Breast epithelium (tissue), 4 donors: ENCODE measurements at regions not wholly inside any gene's neighbourhood (a gene's known extent, or its start where the extent isn't known, plus 50 kb on each side); places are given as distances from the start of the nearest gene placed in this dataset.

ENCODE experiments used
- DNase-seq, 2 donors: peaks; one replicate each; pipeline ENCODE4 v3.0.0-alpha.2; 2019; ENCODE audit warnings: low spot score in 2 of 2
- H3K27ac ChIP-seq, 2 donors: fragments of 200-600 bp; sonication (generic) in 1 of 2; one replicate each; pipeline ENCODE4 v1.5.1; 2016 to 2019; ENCODE audit warnings: mild to moderate bottlenecking in 1 of 2
- H3K27me3 ChIP-seq, 2 donors: fragments of 200-600 bp; sonication (generic) in 1 of 2; one replicate each; pipeline versions ENCODE4 v1.5.1 to v1.6.0; 2017 to 2019; ENCODE audit warnings: control low read depth in 1 of 2, mild to moderate bottlenecking in 1 of 2
- H3K36me3 ChIP-seq: fragments of 200-600 bp; one replicate; pipeline ENCODE4 v1.5.1; 2019
- H3K4me1 ChIP-seq, 2 donors: fragments of 200-600 bp; sonication (generic); one replicate each; pipeline ENCODE4 v1.5.1; 2016 to 2019; ENCODE audit warnings: control low read depth in 1 of 2
- H3K4me3 ChIP-seq, 3 donors: fragments of 200-600 bp; sonication (generic); 1 replicate in 2 of 3; 2 replicates in 1 of 3; pipeline ENCODE4 v1.5.1; 2016 to 2019; ENCODE audit warnings: mild to moderate bottlenecking in 3 of 3, moderate library complexity in 2 of 3
- H3K9me3 ChIP-seq, 2 donors: fragments of 200-600 bp; sonication (generic) in 1 of 2; one replicate each; pipeline ENCODE4 v1.5.1; 2016 to 2019; ENCODE audit warnings: control low read depth in 1 of 2
- CTCF ChIP-seq, 3 donors: fragments of 450-650 bp; IDR thresholded peaks; one replicate each; pipeline ENCODE4 v1.5.1; 2016 to 2017; ENCODE audit warnings: antibody characterized with exemption in 3 of 3, mild to moderate bottlenecking in 3 of 3, moderate library complexity in 3 of 3
- POLR2A ChIP-seq: fragments of 450-650 bp; IDR thresholded peaks from one replicate; pipeline ENCODE4 v1.6.1; 2016; ENCODE audit warnings: antibody characterized with exemption, mild to moderate bottlenecking, moderate library complexity
- POLR2AphosphoS5 ChIP-seq, 3 donors: sonication (generic); formaldehyde crosslinking; IDR thresholded peaks; one replicate each; pipeline ENCODE4 v1.6.1; 2017; ENCODE audit warnings: antibody characterized with exemption in 3 of 3
- intact Hi-C: fragments of 100-400 bp; cut with DNase I; formaldehyde crosslinking; loops from one replicate; pipeline ENCODE4 v1.15.1; 2023; ENCODE audit warnings: low total_unique reads

- Histone ChIP-seq H3K9me3 (no peaks in the 10 kb centered on the region), H3K4me3 (no peak overlapping the region), H3K4me1 (no peaks in the 10 kb centered on the region), H3K27ac (no peak overlapping the region), H3K27me3 (no peaks in the 10 kb centered on the region), H3K36me3 (no peaks in the 10 kb centered on the region)
- no peak for DNase-seq
- intact Hi-C loops = no loop called here
- TF ChIP-seq POLR2A = no peak
- TF ChIP-seq POLR2AphosphoS5 (IDR thresholded peaks at IDR 0.05) = no peak
- TF ChIP-seq CTCF (IDR thresholded peaks at IDR 0.05) = no peak
Measured at GRCh38 chr7:124376111-124376510, 343.2 kb upstream of the TMEM229A start.

GRCh38 chr7:124375391-124375790 lies 342.5 kb upstream of the TMEM229A start:
- DNase-seq = no peak
- intact Hi-C loops = no loop called here
- no peak for TF ChIP-seq CTCF (IDR thresholded peaks at IDR 0.05)
- TF ChIP-seq POLR2AphosphoS5 (IDR thresholded peaks at IDR 0.05) = no peak
- TF ChIP-seq POLR2A = no peak
- Histone ChIP-seq H3K36me3 (no peaks in the 10 kb centered on the region), H3K4me1 (no peaks in the 10 kb centered on the region), H3K9me3 (no peaks in the 10 kb centered on the region), H3K27me3 (no peaks in the 10 kb centered on the region), H3K27ac (no peak overlapping the region), H3K4me3 (no peak overlapping the region)

DNA sequence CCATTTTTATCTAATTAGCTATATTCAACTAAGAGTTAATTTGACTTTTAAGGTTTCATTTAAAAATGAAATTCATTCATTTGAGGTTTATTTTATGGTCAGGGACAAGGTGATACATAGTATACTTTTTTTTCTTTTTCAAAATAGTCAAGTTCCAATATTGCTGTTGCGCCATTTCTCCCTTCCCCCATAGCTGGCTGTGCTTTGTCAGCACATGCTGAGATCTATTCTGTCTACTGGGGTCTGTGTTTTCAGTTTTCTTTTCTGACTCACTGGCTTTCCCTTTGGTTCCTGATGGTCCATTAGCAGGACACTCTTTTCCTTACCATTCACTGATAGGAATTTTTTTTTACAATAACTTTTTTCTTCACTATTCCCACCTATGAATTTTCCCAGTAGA lies 336.4 kb upstream of the TMEM229A start:
- Histone ChIP-seq H3K4me3 (no peak overlapping the region), H3K27ac (no peak overlapping the region), H3K27me3 (no peaks in the 10 kb centered on the region), H3K9me3 (peaks cover 0 to 7% of the 10 kb centered on the region in 2 donors), H3K4me1 (no peaks in the 10 kb centered on the region), H3K36me3 (no peaks in the 10 kb centered on the region)
- intact Hi-C loops = no loop called here
- TF ChIP-seq POLR2A = no peak
- TF ChIP-seq POLR2AphosphoS5 (IDR thresholded peaks at IDR 0.05) = no peak
- no peak for TF ChIP-seq CTCF (IDR thresholded peaks at IDR 0.05)
- DNase-seq = no peak

DNA sequence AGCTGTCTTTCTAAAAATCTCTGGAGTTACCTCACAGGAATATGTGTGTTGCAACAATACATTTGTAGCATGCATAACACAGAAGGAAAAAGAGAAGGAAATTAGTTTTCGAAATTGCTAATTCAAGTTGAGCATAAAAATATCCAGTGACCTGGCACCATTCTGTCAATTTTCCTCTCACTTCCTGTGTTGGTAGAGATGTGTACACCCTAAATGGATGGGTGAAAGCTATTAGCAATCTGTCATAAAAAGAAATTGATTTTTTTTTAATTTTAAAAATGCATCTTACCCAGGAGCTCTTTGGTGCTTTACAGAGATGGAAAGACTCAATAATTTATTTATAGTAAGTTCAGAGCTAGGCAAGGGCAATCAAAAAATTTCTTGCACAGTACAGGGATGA lies 333.3 kb upstream of the TMEM229A start:
- no peaks in the 10 kb centered on the region for H3K4me1 ChIP-seq

DNA sequence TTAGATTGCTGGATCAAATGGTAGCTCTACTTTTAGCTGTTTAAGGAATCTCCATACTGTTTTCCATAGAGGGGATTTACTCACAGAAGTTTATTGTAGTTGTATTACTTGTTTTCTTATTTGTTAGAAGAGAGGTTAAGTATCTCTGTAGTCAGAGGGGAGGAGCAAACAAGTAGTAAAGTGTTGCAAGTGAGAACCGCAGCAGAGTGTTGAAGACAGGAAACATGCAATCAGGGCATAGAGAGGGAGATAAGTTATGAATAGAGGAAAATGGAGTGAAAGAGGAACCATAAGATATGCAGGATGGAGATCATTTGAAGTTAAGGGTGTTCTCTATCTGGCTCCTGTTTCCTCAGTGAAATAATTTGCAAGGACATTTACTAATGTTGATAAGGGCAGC lies 331.4 kb upstream of the TMEM229A start:
- Histone ChIP-seq H3K4me1 (no peaks in the 10 kb centered on the region), H3K9me3 (peaks cover 0 to 7% of the 10 kb centered on the region in 2 donors), H3K4me3 (no peak overlapping the region), H3K36me3 (no peaks in the 10 kb centered on the region), H3K27ac (no peak overlapping the region), H3K27me3 (no peaks in the 10 kb centered on the region)
- intact Hi-C loops = no loop called here
- TF ChIP-seq POLR2AphosphoS5 (IDR thresholded peaks at IDR 0.05) (no peak), POLR2A (no peak)
- no peak for DNase-seq

More for the DNA sequence above, 333.3 kb upstream of the TMEM229A start:
- H3K36me3 ChIP-seq = no peaks in the 10 kb centered on the region
- peaks cover 0 to 7% of the 10 kb centered on the region in 2 donors for H3K9me3 ChIP-seq
- intact Hi-C loops = no loop called here
- TF ChIP-seq POLR2A (no peak), POLR2AphosphoS5 (IDR thresholded peaks at IDR 0.05) (no peak), CTCF (IDR thresholded peaks at IDR 0.05) (no peak)
- H3K4me3 ChIP-seq = no peak overlapping the region
- H3K27me3 ChIP-seq = no peaks in the 10 kb centered on the region
- DNase-seq = no peak
- H3K27ac ChIP-seq = no peak overlapping the region

DNA sequence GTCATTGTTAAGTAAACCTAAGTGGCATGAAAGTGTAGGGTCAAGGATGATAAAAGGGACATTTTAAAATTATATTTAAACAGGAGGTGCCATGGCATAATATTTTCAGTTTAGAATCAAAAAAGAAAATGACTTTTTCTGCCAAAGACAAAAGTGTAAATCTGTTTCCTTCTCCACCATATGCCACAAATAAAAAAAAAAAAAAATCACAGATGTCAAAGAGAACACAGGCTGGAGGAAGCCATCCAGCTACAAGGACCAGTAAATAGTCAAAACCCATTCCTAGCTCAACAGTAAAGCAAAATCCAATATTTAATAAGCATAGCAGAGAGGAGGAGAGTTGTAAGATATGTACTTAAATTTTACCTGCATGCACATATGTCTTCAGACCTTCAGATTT lies 321.3 kb upstream of the TMEM229A start:
- Histone ChIP-seq H3K4me1 (no peaks in the 10 kb centered on the region), H3K9me3 (no peaks in the 10 kb centered on the region), H3K27ac (no peak overlapping the region), H3K4me3 (no peak overlapping the region), H3K27me3 (no peaks in the 10 kb centered on the region), H3K36me3 (no peaks in the 10 kb centered on the region)
- TF ChIP-seq CTCF (IDR thresholded peaks at IDR 0.05) (no peak), POLR2AphosphoS5 (IDR thresholded peaks at IDR 0.05) (no peak), POLR2A (no peak)
- no peak for DNase-seq
- intact Hi-C loops = no loop called here
